Endothelial cell of umbilical vein (primary cell): ENCODE measurements at regions not wholly inside any gene's neighbourhood (a gene's known extent, or its start where the extent isn't known, plus 50 kb on each side); places are given as distances from the start of the nearest gene placed in this dataset.

ENCODE experiments used
- BruUV-seq: library from RNA; stranded (reverse); fragments of 400-500 nt; replicated peaks from 2 replicates; lab custom pipeline; 2021; lab: Mats Ljungman, UMichigan
- CTCF ChIA-PET: fragments of 300-600, 350-600 bp; sonication (Branson Sonifier 250); formaldehyde crosslinking; loops from one replicate; lab custom pipeline; 2021; ENCODE audit warnings: antibody characterized with exemption, inconsistent platforms; lab: Charles Lee
- POLR2A ChIA-PET: fragments of 300-600, 350-600 bp; sonication (Branson Sonifier 250); formaldehyde crosslinking; loops from one replicate; lab custom pipeline; 2021; ENCODE audit warnings: antibody characterized with exemption, inconsistent platforms; lab: Charles Lee
- DNase-seq: peaks from one replicate; pipeline ENCODE4 v3.0.0-alpha.2; 2011; ENCODE audit warnings: low read depth, low spot score
- FAIRE-seq: peaks from 2 replicates; lab custom pipeline; 2011; peaks lifted over from hg19 to GRCh38; lab: Jason Lieb, UNC
- H2AFZ ChIP-seq: 2 replicates; pipeline ENCODE4 v1.6.0; 2012; ENCODE audit warnings: low read depth, low read length, control low read depth, inconsistent platforms
- H3K27ac ChIP-seq: 2 replicates; pipeline ENCODE4 v1.5.1; 2011; ENCODE audit warnings: low read depth, mild to moderate bottlenecking, control low read depth, low read length, moderate library complexity; ENCODE audit not compliant: insufficient read depth
- H3K27me3 ChIP-seq, 2 experiments: 2 replicates each; pipeline versions ENCODE4 v1.6.0 to v1.6.1; 2011; ENCODE audit warnings: low read length in 2 of 2, mixed read lengths in 1 of 2; ENCODE audit not compliant: control insufficient read depth in 2 of 2, insufficient read depth in 2 of 2
- H3K36me3 ChIP-seq, 2 experiments: 2 replicates in 1 of 2; 3 replicates in 1 of 2; pipeline ENCODE4 v1.5.1; 2011; ENCODE audit warnings: low read length in 2 of 2, mild to moderate bottlenecking in 1 of 2, moderate library complexity in 1 of 2; ENCODE audit not compliant: control insufficient read depth in 2 of 2, insufficient read depth in 2 of 2; ENCODE audit errors: extremely low read depth in 1 of 2
- H3K4me1 ChIP-seq: 3 replicates; pipeline ENCODE4 v1.5.1; 2011; ENCODE audit warnings: mild to moderate bottlenecking, low read length; ENCODE audit not compliant: control insufficient read depth, insufficient read depth; ENCODE audit errors: extremely low read depth
- H3K4me2 ChIP-seq: 2 replicates; pipeline ENCODE4 v1.6.1; 2011; ENCODE audit warnings: low read length, control low read depth, mixed read lengths; ENCODE audit not compliant: insufficient read depth
- H3K4me3 ChIP-seq, 3 experiments: fragments of 200-600 bp in 1 of 3; sonication (generic), shearing (Covaris generic) in 1 of 3; replicated peaks in 1 of 3; 2 replicates each; pipeline ENCODE4 v1.5.1; 2011 to 2016; ENCODE audit warnings: control low read depth in 3 of 3, low read length in 3 of 3, mild to moderate bottlenecking in 2 of 3, inconsistent platforms in 1 of 3, low read depth in 1 of 3, moderate library complexity in 1 of 3; ENCODE audit not compliant: insufficient read depth in 1 of 3
- H3K79me2 ChIP-seq: 2 replicates; pipeline ENCODE4 v1.6.0; 2012; ENCODE audit warnings: low read length, inconsistent platforms; ENCODE audit not compliant: control insufficient read depth, insufficient read depth
- H3K9ac ChIP-seq: replicated peaks from 2 replicates; pipeline ENCODE3; 2011; ENCODE audit warnings: low read length, control low read depth; ENCODE audit not compliant: insufficient read depth; ENCODE audit errors: extremely low read depth
- H3K9me1 ChIP-seq: replicated peaks from 3 replicates; pipeline ENCODE4 v1.6.0; 2011; ENCODE audit warnings: mild to moderate bottlenecking, low read length; ENCODE audit not compliant: control insufficient read depth, insufficient read depth; ENCODE audit errors: extremely low read depth
- H3K9me3 ChIP-seq: replicated peaks from 2 replicates; pipeline ENCODE4 v1.5.1; 2012; ENCODE audit warnings: low read length, inconsistent platforms; ENCODE audit not compliant: control insufficient read depth, insufficient read depth
- H4K20me1 ChIP-seq: replicated peaks from 2 replicates; pipeline ENCODE3; 2011; ENCODE audit warnings: mild to moderate bottlenecking, low read length; ENCODE audit not compliant: control insufficient read depth, insufficient read depth; ENCODE audit errors: extremely low read depth
- FOS ChIP-seq: IDR thresholded peaks from 2 replicates; pipeline ENCODE4 v1.6.1; 2011; ENCODE audit warnings: mild to moderate bottlenecking, low read length, moderate library complexity, borderline replicate concordance; ENCODE audit not compliant: insufficient read depth
- GATA2 ChIP-seq: IDR thresholded peaks from 2 replicates; pipeline ENCODE4 v1.7.0; 2011; ENCODE audit warnings: low read depth, mild to moderate bottlenecking, moderate library complexity, mixed read lengths, low read length; ENCODE audit not compliant: insufficient read length, insufficient read depth
- MYC ChIP-seq: IDR thresholded peaks from one replicate; pipeline ENCODE4 v1.6.1; 2011; ENCODE audit warnings: mild to moderate bottlenecking, low read depth, low read length
- POLR2A ChIP-seq: IDR thresholded peaks from 2 replicates; pipeline ENCODE4 v1.6.1; 2012; ENCODE audit warnings: low read depth, mild to moderate bottlenecking, control low read depth, low read length
- POLR2AphosphoS5 ChIP-seq: IDR thresholded peaks from 2 replicates; pipeline ENCODE4 v1.6.1; 2012; ENCODE audit warnings: low read depth, mild to moderate bottlenecking, control low read depth, low read length, moderate library complexity; ENCODE audit not compliant: insufficient read depth
- dilution Hi-C: fragments of 300-500 bp; cut with MboI; formaldehyde crosslinking; loops from one replicate; pipeline ENCODE4 v1.15.0; 2019; ENCODE audit warnings: low sequenced_read_pairs; ENCODE audit not compliant: extremely low pct_ligation_motif_present
- intact Hi-C: fragments of 100-400 bp; cut with micrococcal nuclease; formaldehyde crosslinking; loops from one replicate; pipeline ENCODE4 v1.10.0; 2022
- TF ChIP-seq, protein P1 (sequence below), 2 donors: IDR thresholded peaks; 1 replicate in 1 of 2; 2 replicates in 1 of 2; pipeline ENCODE4 v1.5.1; 2011; ENCODE audit warnings: low read length in 2 of 2, mild to moderate bottlenecking in 2 of 2, moderate library complexity in 2 of 2, control low read depth in 1 of 2, inconsistent platforms in 1 of 2, low read depth in 1 of 2; ENCODE audit not compliant: insufficient read depth in 1 of 2; ENCODE audit errors: extremely low read depth in 1 of 2
- TF ChIP-seq, protein P2 (sequence below): IDR thresholded peaks from 2 replicates; pipeline ENCODE4 v1.6.1; 2011; ENCODE audit not compliant: insufficient read depth, insufficient read length

DNA sequence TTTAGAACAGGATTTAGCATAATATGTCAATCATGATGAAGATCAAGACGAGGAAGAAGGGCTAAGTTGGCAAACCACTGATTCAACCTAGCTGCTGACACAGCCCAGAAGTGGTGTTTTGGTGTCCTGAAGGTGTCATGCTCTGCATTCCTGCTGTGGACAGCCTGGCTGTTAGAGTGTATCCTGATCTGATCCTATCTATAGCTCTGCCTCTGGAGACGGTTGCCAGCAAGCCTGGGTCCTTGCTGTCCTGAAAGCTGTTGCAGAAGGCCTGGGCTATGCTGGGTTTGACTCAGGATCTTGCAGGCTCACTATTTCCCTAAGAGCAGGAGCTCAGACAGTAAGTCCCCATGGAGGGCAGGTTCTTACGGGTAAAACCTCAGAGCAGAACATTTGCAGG lies 416.4 kb downstream of the TSHZ3 start:
- Histone ChIP-seq H3K9me1 (no peaks in the 10 kb centered on the region), H3K27ac (no peak overlapping the region), H3K79me2 (no peaks in the 10 kb centered on the region), H3K27me3 (no peaks in the 10 kb centered on the region), H3K4me1 (no peaks in the 10 kb centered on the region), H2AFZ (no peak overlapping the region), H4K20me1 (no peaks in the 10 kb centered on the region), H3K4me3 (no peak overlapping the region), H3K4me2 (no peak overlapping the region), H3K36me3 (no peaks in the 10 kb centered on the region), H3K9ac (no peak overlapping the region), H3K9me3 (peaks cover 8% of the 10 kb centered on the region)
- intact Hi-C loops (no loop called here), dilution Hi-C loops (no loop called here)
- TF ChIP-seq FOS (no peak), POLR2A (no peak), POLR2AphosphoS5 (no peak), MYC (no peak), GATA2 (no peak)
- TF ChIP-seq, protein P1, sequence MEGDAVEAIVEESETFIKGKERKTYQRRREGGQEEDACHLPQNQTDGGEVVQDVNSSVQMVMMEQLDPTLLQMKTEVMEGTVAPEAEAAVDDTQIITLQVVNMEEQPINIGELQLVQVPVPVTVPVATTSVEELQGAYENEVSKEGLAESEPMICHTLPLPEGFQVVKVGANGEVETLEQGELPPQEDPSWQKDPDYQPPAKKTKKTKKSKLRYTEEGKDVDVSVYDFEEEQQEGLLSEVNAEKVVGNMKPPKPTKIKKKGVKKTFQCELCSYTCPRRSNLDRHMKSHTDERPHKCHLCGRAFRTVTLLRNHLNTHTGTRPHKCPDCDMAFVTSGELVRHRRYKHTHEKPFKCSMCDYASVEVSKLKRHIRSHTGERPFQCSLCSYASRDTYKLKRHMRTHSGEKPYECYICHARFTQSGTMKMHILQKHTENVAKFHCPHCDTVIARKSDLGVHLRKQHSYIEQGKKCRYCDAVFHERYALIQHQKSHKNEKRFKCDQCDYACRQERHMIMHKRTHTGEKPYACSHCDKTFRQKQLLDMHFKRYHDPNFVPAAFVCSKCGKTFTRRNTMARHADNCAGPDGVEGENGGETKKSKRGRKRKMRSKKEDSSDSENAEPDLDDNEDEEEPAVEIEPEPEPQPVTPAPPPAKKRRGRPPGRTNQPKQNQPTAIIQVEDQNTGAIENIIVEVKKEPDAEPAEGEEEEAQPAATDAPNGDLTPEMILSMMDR (IDR thresholded peaks at IDR 0.05; ENCODE audit: extremely low read depth in 1 of 2, insufficient read depth in 1 of 2, low read depth in 1 of 2, low read length in 2 of 2), result no peak
- TF ChIP-seq, protein P2, sequence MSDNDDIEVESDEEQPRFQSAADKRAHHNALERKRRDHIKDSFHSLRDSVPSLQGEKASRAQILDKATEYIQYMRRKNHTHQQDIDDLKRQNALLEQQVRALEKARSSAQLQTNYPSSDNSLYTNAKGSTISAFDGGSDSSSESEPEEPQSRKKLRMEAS, result no peak
- BruUV-seq, result no TSS peak
- FAIRE-seq (no peak), DNase-seq (no peak)
- CTCF ChIA-PET, result no interaction called here
- POLR2A ChIA-PET, result no interaction called here
